ENCODE measurements at regions not wholly inside any gene's neighbourhood (a gene's known extent, or its start where the extent isn't known, plus 50 kb on each side); places are given as distances from the start of the nearest gene placed in this dataset.

DNA sequence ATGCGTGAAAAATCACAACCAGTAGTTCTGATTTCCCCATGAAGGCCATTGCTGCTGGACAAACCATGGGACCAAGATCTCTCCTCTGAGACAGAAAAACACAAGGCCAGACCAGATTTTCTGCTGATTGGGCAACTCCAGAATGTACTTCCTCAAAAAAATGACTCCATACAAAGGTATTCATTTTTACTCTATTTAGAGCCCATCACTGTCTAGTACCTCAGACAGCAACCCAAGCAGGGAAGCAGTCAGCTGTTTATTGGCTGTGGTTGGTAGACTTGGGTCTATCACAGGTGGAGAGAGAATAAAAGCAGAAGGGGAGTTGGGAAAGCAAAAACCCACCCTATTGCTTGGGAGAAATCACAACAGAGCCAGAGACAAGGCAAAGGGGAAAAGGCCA, 219.9 kb downstream of the PIK3C3 start:
- Histone ChIP-seq H3K27me3 (ENCODE audit: control insufficient read depth, insufficient read depth, low read length) (no peaks in the 10 kb centered on the region), H3K4me3 (ENCODE audit: low read depth, low read length) (no peak overlapping the region), H3K36me3 (ENCODE audit: control insufficient read depth, insufficient read depth, low read length) (no peaks in the 10 kb centered on the region)
- TF ChIP-seq, protein P1, sequence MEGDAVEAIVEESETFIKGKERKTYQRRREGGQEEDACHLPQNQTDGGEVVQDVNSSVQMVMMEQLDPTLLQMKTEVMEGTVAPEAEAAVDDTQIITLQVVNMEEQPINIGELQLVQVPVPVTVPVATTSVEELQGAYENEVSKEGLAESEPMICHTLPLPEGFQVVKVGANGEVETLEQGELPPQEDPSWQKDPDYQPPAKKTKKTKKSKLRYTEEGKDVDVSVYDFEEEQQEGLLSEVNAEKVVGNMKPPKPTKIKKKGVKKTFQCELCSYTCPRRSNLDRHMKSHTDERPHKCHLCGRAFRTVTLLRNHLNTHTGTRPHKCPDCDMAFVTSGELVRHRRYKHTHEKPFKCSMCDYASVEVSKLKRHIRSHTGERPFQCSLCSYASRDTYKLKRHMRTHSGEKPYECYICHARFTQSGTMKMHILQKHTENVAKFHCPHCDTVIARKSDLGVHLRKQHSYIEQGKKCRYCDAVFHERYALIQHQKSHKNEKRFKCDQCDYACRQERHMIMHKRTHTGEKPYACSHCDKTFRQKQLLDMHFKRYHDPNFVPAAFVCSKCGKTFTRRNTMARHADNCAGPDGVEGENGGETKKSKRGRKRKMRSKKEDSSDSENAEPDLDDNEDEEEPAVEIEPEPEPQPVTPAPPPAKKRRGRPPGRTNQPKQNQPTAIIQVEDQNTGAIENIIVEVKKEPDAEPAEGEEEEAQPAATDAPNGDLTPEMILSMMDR (IDR thresholded peaks at IDR 0.05; ENCODE audit: insufficient read depth, low read length, poor library complexity, severe bottlenecking) = no peak
- no peak for DNase-seq (ENCODE audit: low read depth)

DNA sequence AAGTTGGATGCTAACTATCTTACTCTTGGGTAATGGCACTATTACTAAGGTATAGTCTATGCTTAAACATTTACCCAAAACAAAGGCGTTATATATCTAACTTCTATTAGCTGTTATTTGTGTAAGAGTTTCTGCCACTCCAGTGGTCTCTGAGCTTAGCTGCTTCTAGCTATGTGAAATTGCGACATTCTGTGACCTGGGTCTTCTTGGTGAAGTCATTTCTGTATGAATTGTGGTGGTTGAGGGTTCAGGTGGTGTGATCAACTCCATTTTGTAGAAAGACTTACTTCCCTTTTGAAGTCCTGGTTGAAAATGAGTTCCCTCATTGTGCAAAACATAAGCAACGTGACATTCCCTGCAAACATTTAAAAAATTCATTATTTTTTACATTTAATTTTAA, 221.6 kb downstream of the PIK3C3 start:
- no peak overlapping the region for H3K4me3 ChIP-seq (ENCODE audit: low read depth, low read length)
- TF ChIP-seq, protein P1 (IDR thresholded peaks at IDR 0.05; ENCODE audit: insufficient read depth, low read length, poor library complexity, severe bottlenecking) = no peak
- no peaks in the 10 kb centered on the region for H3K36me3 ChIP-seq (ENCODE audit: control insufficient read depth, insufficient read depth, low read length)
- H3K27me3 ChIP-seq (ENCODE audit: control insufficient read depth, insufficient read depth, low read length) = no peaks in the 10 kb centered on the region
- no peak for DNase-seq (ENCODE audit: low read depth)

DNA sequence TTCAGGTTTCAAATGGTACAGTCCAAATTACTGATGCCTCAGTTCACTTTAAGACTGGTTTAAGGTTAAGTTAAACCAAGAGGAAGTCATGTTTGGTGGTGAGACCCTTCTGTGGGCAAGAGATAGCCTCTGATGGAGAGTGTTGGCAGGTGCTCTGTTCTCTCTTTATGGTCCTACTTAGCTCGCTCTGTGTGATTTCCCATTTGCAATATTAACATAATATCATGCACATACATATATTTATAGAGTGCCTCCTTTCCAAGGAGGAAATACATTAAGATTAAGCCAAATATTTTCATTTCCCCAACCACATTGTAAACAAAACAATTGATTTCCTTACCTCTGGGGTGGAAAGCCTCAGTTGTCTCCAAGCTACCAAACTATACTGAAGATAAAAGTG, 222.4 kb downstream of the PIK3C3 start:
- DNase-seq (ENCODE audit: low read depth) = no peak
- Histone ChIP-seq H3K27me3 (ENCODE audit: control insufficient read depth, insufficient read depth, low read length) (no peaks in the 10 kb centered on the region), H3K36me3 (ENCODE audit: control insufficient read depth, insufficient read depth, low read length) (no peaks in the 10 kb centered on the region), H3K4me3 (ENCODE audit: low read depth, low read length) (no peak overlapping the region)
- TF ChIP-seq, protein P1 (IDR thresholded peaks at IDR 0.05; ENCODE audit: insufficient read depth, low read length, poor library complexity, severe bottlenecking) = no peak

DNA sequence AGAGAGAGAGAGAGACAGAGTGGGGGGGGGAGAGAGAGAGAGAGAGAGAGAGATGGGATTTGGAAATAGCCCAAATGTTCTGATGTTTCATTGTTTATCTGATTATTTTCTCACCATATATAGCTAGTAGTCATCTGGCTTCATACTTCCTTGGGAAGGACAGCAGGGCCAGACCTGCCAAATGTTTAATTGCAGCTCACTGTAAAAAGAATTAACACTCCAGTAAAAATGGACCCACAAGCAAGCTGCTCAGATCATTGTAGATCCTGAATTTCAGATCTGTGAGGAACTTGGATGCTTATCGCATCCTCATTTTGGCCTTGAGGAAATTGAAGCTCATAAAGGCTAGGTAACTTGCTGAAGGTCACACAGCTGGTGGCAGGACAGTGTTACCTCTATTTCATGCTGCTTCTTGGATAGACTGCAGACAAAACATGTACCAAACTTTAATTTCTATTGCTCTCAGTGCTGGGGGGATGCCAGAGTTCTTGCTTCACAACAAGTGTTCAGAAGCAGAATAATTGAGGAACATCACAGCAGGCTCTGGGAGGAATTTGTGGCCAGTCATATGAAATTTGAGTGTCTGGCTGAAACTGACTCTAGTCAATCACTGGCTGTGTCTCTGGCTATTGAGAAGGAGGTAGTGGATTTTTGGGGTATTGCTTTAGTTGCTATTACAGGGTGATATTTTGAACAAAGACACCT, 223.5 kb downstream of the PIK3C3 start:
- Histone ChIP-seq H3K4me3 (ENCODE audit: low read depth, low read length) (no peak overlapping the region), H3K27me3 (ENCODE audit: control insufficient read depth, insufficient read depth, low read length) (no peaks in the 10 kb centered on the region)
- TF ChIP-seq, protein P1 (IDR thresholded peaks at IDR 0.05; ENCODE audit: insufficient read depth, low read length, poor library complexity, severe bottlenecking) = no peak

DNA sequence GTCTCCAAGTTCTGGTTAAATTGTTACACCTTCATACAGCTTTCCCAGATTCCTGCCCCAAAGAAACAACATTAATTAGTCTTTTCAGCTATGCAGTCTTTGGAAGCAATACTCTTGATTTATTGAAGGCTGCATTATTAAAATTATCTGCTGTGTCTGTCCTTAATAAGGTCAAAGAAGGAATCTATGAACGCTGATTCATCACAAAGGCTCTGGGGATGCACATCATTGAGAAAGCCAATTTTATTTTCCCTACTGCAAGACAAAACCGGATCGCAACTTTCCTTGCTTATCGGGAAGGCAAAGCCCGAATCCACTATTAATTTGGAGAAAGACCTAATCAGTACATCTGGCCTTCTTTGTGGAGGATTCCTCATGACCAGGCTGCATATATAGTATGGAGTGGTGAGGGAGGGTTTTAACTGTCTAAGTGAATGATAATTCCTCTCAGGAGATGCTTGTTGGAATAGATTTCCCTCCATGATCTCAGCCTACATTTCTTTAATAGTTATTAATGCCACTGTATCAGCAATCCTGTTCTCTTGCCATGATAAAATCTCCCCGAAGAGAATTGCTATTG, 224.6 kb downstream of the PIK3C3 start:
- Histone ChIP-seq H3K27me3 (ENCODE audit: control insufficient read depth, insufficient read depth, low read length) (no peaks in the 10 kb centered on the region), H3K4me3 (ENCODE audit: low read depth, low read length) (no peak overlapping the region), H3K36me3 (ENCODE audit: control insufficient read depth, insufficient read depth, low read length) (no peaks in the 10 kb centered on the region)
- DNase-seq (ENCODE audit: low read depth) = no peak
- TF ChIP-seq, protein P1 (IDR thresholded peaks at IDR 0.05; ENCODE audit: insufficient read depth, low read length, poor library complexity, severe bottlenecking) = no peak

More for the DNA sequence above, 223.5 kb downstream of the PIK3C3 start:
- DNase-seq (ENCODE audit: low read depth) = no peak
- no peaks in the 10 kb centered on the region for H3K36me3 ChIP-seq (ENCODE audit: control insufficient read depth, insufficient read depth, low read length)

DNA sequence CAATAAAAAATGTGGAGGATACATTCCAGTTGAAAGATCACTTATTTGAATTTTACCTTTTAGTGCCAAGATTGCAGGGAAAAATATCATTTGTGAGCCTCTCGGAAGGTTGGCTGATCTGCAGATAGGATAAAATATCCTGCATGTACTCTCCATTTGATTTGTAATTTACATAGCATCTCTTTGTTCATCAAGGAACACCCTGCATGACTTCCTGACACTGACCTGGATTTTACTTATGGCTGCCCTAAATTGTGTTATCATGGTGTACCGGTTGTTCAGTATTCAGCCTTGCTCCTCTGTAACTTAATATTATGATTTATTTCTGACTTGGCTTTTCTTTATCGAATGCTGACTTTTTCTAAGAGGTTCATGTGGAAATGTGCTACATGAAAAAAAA, 226.4 kb downstream of the PIK3C3 start:
- Histone ChIP-seq H3K4me3 (ENCODE audit: low read depth, low read length) (no peak overlapping the region), H3K27me3 (ENCODE audit: control insufficient read depth, insufficient read depth, low read length) (no peaks in the 10 kb centered on the region), H3K36me3 (ENCODE audit: control insufficient read depth, insufficient read depth, low read length) (no peaks in the 10 kb centered on the region)
- TF ChIP-seq, protein P1 (IDR thresholded peaks at IDR 0.05; ENCODE audit: insufficient read depth, low read length, poor library complexity, severe bottlenecking) = no peak
- DNase-seq (ENCODE audit: low read depth) = no peak
